SIG-M5 (cell line): ENCODE measurements at regions not wholly inside any gene's neighbourhood (a gene's known extent, or its start where the extent isn't known, plus 50 kb on each side); places are given as distances from the start of the nearest gene placed in this dataset.

Experiments used
- DNase-seq: peaks from one replicate; lab custom pipeline; 2025; lab: John Stamatoyannopoulos, UW

DNA sequence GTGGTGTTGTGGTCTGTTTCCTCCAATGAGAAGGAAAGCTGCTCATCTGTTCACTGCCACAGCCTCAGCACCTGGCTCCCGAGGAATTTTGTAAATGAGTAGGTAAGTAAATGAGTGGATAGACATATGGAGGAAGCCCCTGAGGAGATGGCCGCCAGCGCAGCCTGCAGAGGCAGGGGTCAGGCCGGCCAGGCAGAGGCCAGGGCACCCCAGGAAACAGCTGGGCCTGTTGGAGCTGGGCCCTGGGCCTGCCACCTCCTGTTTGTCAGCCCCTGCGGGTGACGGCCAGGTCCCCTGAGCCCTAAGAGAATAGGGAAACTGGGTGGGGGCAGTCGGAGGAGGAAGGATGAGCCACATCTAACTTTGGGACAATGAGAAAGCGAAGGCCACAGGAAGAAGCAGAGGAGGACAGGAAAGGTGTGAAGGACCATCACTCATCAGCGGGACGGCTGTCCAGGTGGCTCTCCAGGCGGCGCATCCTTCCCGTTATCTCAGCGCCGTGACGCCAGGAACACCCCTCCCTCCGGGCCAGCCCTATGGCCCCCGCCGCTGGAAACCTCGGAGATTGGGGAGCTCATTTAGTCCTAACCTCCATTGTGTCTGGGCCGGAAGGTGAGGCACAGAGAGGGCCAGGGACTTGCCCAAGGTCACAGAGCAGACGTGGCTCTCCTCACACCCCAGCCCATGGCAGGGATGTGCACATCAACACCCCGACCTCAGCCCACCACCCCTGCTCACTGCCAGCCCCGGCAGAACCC lies 142.3 kb upstream of the UNC5B start:
- DNase-seq = no peak

DNA sequence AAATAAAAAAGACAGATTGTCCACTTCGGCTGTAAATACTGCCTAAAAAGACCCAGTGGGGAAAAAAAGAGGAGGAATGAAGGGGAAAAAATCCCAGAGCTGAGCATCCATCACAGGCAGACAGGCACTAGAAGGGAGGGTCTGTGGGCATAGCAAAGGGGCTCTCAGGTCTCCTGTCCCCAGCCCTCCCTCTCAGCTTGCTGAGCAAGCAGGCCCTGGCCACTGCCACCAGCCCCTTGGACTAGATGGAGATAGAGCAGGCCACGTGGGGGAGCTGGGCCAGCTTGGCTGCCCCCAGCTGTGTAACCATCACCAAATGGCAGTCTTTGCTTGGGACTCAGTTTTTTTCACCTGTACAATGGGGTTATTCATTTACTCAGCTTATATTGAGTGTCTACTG lies 141.6 kb upstream of the UNC5B start:
- no peak for DNase-seq

DNA sequence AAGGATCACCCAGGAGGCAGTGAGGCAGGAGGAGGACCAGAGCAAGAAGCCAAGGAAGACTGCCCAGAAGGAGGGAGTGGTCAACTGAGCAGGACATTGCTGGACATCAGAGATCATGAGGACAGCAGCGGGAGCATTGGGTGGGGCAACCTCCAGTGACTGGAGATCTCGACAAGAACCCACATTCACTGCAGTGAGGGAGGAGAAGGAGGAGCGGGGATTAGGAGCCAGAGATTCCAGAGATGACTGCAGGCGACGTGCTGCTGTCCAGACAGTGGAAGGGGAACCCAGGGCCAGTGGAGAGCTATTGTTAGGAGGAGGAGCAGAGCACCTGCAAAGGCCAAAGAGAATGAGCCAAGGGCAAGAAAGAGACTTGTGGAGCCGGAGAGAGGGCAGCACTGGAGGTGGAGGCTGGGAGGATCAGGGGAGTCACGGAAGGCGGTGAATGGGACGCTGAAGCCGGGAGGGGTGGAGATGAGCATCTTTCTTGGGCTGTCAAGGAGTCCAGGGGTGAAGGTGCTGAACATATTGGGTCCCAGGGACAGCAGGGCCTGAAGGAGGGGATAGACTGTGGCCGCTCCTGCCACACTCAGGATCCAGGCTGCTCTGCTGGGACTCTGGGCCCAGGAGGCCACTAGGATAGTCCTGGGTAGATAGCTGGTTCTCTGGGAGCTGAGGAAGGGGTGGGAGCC lies 140.1 kb upstream of the UNC5B start:
- no peak for DNase-seq

DNA sequence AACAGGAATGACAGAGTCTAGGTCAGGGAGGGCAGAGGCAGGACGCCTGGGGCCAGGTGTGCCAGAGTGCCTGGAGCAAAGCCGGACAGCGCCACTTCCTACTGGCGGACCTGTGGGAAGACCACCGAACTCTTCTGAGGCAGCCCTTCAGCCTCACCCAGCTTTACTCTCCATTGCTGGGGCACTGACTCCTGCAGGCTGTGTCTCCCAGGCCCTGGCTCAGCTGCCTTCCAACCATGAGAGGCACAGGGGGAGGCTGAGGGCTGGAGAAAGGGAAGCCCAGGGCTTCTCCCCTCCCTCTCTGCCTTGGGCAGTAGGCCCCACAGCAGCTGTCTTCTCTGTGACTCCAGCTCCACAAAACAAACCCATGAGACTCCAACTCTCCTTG lies 139.6 kb upstream of the UNC5B start:
- DNase-seq = no peak

DNA sequence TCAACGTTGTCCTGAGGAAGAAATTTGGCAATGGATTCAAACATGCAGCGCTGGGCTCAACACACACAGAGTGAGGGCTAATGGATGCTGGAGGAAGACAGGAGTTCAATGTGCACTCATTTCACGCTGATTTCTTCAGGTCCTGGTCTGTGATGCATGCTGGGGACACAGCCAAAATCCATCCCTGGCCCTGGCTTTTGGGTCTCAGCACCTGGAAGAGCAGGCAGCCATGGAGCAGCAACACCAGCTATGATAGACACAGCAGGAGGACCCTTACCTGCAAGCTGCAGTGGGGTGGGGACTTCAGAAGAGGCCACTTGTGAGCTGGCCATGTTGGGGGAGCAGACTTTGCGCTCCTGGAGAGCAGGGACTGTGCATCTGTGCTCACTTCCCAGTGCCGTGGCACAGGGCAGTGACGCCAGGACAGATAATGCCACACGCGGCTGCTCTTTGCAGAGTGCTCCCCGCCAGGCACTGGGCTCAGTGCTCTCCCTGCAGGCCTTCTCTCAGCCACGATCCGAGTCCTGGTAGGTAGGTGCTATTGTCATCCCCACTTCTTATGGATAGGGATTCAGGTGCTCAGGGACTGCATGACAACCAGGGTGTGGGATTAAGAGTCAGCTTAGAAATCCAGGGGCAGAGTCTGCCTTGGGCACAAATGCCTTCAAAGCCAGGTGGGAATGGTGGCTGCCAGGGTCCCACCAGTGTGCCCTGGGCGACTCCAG lies 138.8 kb upstream of the UNC5B start:
- DNase-seq = no peak

DNA sequence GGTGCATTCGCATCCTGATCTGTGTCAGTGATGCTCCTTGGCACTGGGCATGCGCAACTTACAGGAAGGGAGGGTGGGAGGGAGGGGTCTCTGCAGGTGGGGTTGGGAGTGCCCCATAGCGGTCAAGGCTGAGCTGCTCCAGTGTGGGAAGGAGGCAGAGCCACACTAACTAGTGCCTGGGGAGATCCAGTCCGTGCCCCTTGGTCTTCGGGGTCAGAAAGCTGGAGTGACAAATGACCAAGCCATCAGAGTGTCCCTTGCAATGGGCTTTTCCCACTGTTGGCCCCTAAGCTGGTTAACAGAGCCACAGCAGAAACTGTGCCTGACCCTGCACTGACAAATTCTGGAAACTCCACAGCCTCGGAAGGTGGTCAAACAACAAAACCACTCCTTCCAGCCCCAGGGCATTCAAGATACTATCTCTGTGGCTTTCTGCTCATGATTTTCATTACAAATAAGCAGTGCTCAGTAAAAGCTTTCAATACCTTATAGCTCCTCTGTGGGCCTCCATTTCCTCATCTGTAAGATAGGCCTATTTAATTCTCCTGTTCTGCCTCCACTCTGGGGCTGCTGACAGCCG lies 138.1 kb upstream of the UNC5B start:
- no peak for DNase-seq

DNA sequence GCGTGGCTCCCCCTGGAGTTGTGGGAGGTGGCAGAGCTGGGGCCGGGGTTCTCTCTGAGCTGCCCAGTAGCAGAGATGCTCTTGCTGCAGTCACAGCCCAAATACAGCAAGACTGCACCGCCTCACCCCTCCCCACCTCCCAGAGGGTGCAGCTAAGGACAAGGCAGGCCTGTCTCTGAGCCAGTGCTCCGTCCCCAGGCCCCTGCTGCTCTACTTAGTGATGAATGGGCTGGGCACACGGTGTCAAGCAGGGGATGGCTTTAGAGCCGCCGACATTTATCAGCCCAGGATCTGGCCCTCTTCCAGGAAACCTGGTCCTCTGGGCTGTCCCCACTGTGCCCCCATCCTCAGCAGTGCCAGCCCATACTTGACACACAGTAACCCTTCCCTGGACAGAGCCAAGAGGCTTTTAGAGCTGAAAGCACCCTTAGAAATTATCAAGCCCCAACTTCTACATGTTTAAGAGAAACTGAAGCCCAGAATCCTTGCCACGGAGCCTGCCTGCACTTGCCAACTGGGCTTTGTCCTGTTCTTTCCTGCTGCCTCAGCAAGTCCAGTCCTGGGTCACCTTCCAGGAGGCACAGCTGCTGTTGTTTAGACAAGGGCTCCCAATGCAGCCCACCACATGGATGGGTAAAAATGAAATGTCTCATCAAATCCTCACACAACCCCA lies 137.1 kb upstream of the UNC5B start:
- DNase-seq = no peak

DNA sequence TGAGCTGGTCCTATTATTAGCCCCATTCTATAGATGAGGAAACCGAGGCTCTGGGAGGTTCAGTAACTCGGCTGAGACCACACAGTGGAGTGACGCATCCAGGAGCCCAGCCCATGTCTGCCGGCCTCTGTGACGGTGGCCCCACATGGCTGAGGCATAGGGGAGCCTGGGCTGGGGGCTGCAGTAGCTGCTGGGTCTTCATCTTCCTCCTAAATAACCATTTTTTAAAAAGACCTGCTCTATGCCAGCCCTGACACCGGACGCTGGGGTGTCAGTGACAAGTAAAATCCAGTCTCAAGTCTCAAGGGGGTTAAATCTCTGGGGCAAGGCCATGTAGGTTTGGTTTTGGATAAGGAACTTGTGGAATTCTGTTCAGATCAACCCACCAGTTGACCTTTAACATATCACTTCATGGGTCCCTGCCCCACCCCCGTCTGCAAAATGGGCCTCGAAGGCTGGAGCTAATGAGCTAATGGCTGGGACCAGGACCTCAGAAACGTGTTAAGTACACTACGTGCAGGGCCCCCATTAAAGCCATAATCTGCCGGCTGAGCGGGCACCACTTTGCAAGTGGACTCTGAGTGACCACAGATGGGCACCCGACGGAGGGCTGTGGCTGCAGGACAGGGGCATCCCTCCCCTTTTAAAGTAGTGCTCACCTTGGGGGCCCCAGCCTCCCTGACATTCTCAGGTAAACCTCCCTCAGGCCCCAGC lies 136.5 kb upstream of the UNC5B start:
- DNase-seq = no peak

DNA sequence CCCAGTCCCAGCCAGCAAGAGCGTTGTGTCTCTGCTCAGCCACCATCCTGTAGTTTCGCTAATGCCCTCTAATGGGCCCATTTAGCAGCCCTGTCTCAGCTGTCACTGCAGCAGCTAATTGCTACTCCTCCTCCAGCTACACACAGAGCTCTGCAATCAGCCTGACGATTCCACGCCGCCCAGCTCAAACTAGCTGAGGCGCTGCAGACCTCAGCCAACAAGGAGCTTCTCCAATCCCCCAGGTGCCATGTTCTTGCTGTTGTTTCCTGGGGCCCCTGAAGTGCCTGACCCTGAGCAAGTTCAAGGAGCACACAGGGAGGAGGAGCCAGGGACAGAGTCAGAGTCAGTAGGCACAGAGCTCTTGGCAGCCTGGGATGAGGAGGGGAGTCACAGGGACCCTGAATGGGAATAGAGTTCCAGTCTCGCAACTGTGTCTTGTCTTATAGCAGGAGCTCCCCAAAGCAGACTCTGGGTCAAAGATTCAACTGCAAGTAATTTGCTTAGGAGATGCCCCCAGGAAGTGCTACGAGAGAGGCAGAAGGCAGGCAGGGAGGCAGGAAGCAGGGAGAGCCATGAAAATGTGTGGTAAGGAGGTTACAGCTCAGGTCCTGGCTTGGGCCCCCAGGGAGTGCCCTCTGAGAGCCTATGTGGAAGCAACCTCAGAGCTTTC lies 135.8 kb upstream of the UNC5B start:
- no peak for DNase-seq

DNA sequence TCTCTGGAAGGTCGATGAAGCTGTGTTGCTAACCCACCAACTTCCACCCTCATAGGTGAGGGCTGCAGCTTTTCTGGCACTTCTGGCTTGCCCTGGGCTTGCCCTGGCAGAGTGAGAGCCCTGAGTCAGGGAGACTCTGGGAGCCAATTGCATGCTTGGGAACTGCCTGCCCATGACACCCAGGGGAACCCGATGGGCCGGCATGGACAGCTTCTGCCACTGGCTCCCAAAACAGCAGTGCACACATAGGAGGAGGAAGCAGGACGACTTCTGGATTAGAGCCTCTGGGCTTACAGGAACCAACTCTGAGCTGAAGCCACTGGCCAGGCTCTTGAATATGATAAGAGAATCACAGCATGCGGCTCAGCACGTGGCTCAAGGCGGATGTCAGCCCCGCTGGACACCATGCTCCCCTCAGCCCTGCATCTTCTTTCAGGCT lies 135.2 kb upstream of the UNC5B start:
- DNase-seq = no peak

DNA sequence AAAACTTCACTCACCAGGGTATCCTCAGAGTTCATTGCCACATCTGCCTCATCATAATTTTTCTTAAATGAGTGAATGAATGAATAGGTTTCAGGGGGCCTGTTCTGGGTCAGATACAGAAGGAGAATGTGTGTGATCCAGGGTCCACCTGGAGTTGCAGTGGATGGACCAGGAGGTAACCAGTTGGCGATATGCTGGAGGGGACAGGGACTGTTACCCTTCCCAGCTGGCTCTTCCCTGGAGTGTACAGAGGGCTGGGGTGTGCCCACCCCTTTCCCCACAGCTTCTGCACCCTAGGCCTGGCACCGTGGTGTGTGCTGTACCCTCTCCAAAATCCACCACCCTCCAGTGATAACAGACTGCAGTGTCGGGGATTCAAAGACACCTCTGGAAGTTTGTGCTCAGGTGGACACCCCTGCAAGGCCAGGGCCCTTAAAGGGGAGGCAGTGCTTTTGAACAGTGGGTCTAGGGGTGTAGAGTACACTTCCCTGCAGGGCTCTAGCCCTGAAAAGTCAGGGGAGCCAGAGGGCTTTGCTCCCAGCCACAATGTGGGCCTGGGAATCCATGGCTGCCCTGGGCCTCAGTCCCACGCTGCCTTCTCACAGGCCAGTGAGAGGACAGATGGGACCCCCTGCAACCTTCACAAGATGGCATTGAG lies 134.4 kb upstream of the UNC5B start:
- DNase-seq = no peak

DNA sequence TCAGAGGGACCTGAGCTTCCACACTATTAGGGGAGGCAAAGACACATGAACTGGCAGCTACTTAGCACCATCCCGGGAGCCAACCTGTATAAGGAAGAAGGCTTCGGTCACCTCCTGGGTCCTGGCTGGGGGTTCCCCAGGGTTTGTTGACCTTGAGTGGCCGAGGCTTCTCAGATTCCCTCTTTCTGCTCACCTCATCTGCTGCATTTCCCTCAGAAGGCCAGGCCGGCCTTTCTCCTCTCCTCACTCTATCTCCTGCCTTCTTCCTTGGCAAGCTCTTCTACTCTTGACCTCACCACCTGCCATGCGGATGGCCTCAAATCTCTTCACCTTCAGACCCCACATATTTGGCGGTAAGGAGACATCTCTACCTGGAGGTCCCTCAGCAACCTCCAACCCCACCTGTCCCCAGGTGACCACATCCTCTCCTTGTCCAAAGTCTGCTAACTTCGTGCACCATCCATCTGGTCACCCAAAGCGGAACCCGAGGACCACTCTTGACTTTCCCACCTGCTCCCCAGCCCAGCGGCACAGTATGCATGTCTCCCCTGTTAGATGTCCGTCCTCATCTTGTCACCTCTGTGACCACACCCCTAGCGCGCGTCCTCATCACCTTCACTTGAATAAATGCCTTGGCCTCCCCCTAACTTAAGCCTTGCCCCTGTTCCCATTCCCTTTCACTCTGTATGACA lies 133.8 kb upstream of the UNC5B start:
- DNase-seq = no peak

DNA sequence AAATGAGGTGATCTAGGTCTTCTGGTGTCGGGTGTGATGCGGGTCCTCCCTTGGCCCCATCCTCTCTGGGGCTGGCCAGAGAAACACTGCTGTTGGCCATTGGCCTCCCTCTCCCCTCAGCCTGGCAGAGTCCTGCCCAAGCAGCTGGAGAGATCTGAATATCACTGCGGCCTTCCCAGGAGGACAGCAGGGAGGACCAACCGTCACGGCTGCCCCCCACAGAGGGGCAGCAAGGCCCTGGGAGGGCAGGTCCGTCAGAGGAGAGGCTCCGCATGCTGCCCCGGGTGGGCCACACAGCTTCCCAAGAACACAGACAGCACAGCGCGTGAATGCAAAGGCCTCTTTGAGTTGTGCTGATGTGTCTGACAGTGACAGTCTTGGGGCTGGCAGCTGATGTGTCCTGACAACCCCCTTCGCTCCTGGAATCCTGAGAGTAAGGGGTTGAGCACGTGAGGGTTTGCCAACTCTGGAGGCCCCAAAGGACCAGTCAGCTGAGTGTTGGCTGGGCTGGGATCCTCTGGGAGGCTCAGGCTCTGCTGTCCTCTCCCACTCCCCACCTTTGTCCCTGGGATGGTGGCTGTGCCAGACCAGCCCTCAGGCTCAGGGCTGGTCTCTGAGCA lies 132.5 kb upstream of the UNC5B start:
- DNase-seq = no peak

DNA sequence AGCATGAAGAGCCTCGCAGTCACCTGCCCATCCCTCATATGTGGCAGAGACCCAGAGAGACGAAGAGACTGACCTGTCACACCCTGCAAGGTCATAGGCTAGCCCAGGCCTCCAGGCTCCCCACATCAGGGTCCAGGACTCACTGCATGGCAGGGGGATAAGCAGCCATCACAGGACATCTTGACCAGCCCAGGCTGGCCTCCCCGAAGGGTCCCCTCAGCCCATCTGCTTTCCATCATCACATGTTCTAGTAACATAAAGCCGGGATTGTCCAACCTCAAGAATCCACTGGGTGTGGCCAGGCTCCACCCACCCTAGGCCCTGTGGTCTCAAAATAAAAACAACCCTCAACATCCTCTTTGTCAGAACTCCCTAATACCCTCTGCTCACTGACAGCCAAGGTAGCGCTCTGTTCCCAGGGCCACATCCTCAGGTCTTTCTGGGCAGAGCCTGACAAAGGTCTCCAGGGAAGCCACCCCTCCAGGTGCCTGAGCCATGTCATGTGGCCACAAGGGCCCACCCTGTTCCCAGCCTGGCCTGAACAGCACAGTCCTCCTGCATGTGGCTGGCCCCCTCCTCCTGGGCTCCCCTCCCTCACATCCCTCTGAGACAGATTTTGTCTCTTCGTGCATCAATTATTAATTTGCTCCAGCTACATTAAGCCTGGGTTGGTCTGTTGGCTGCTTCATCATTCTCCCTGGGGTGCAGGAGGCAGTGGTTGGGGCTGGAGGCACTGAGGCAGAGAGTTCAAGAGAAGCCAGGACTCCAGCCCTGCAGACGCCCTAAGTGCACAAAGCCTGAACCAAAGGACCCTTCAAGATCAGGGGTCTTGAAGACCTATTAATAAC lies 131.8 kb upstream of the UNC5B start:
- DNase-seq = no peak

DNA sequence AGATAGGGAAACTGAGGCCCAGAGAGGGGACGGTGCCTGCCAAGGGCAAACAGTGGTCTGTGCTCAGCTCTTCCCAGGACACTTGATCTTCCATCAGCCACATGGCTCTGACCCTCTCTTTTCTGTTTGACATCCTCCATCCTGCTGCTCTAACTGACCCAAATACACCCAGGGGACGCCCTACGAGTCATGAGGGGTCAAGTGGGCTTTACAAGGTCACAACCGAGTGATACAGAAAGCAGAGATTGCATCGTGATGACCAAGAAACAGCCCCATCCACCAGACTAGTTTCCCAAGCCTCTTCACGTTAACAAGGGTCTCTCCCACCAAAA lies 131.2 kb upstream of the UNC5B start:
- DNase-seq = no peak

DNA sequence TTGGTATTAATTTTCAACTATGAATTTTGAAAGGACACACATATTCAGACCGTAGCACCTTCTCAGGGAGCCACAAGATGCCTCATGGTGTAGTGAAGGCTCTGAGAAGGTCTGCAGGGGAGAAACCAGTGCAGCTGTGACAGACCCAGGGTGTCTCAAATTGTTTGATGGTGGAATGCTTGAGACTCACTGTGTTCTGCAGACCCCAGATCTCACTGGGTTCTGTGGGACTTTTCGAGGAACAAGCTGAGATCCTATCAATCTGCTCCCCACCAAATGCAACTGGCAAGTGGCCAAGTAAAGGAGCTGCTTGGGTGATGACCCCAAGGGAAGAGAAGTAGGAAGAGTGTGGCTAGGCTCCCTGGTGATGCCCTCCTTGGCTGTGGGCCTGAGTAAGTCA lies 130.5 kb upstream of the UNC5B start:
- DNase-seq = no peak

DNA sequence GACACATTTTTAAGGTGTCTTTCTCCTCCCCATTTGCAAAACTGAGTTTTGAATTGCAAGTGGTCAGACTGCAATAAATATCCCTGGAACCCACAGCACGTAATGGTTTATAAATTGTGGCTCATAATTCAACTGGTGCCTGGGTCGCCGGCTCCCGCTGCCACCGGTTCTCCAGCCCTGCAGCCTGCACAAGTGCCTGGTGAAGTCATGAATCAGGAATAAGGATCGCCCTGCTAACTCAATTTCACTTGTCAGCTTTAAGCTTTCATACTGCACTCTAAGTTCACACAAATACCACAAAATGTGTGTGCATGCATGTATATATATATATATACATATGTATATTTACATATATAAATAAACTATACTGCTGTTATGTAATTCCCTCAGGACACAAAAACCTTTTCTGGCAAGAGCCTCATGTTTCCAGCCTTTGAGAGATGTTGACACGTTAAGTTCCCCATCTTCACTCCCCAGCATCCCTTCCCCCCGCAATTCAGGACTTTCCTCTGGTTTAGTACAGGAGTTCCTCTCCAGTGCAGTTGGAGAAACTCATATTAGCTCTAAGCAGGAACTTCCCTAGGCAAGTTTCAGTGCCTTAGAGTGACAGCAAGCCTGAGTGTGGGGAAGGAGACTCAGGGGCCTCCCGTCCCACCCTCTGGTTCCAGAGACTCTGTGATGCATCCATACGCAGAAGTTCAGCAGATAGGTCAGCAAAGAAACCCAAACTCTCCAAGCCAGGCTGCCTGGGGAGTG lies 129.2 kb upstream of the UNC5B start:
- DNase-seq = no peak

DNA sequence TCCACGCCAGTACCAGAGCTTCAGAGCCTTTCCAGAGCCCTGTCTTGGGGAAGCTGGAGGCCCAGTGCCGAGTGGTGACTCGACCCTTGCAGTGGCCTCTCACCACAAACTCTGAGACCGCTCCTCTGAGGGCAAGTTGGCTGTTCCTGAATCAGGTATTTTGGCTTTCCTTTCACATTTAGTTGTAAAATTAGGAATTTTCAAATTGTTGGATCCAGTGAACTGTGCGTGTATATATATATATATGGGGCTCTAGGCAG lies 128.7 kb upstream of the UNC5B start:
- no peak for DNase-seq
